ENCODE measurements at regions not wholly inside any gene's neighbourhood (a gene's known extent, or its start where the extent isn't known, plus 50 kb on each side); places are given as distances from the start of the nearest gene placed in this dataset.

GRCh38 chr12:74468401-74468800, 69.2 kb upstream of the ATXN7L3B start:
- TF ChIP-seq CTCF (IDR thresholded peaks at IDR 0.05) (no peak), POLR2AphosphoS5 (IDR thresholded peaks at IDR 0.05) (no peak), POLR2A (IDR thresholded peaks at IDR 0.05) (no peak)
